ENCODE measurements at regions not wholly inside any gene's neighbourhood (a gene's known extent, or its start where the extent isn't known, plus 50 kb on each side); places are given as distances from the start of the nearest gene placed in this dataset.

DNA sequence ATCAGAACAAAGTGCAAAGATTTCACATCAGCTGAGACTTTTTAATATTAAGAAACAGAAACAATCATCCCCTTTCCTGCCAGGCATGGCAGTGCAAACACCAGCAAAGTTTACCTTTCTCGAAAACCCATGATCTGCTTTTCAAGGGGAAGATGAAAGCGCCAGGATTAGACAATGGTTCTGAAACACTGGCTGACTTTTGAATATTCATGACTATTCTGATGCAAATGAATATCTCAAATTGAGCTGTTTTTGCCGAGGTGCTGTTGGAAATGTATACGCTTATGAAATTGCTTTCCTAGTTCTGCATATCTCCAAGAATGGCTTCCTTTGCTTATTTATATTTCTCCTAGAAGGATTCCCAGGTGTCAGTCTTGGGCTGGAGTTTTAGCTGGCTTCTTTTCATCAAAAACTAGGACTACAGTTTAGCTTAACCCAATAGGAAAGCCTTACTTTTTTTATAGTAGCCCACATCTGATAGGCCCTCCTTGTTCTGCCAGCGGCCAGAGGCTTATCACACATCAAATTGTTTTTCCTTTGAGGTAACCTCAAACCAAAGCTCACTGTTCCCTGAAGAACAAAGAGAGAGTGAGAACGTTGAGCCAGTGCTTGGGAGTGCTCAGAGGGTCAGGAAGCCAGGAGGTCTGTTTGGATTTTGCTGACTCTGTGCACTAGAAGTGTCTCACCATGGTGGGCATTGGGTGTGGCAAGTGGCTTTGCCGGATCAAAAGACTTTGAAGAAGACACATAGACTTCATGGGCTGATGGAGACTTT lies 74.0 kb upstream of the PLCL2 start:
- no peak for DNase-seq

DNA sequence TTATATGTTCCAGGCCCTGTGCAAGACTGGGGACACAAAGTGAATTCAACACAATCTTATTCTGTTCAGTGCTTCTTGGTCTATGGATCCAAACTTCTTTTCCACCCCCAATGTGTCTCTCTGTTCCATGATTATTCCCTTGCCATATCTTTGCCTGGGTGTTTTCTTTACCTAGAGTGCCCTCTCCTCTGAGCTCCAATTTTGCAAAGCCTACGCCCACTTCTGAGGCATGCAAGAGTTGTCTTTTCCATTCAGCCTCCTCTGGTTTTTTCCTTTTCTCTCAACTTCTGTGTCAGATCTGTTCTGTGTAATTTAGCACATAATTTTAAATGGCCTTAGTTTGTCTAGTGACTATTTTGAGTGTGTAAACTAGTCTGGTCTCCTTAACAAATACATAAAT lies 72.8 kb upstream of the PLCL2 start:
- no peak for DNase-seq

DNA sequence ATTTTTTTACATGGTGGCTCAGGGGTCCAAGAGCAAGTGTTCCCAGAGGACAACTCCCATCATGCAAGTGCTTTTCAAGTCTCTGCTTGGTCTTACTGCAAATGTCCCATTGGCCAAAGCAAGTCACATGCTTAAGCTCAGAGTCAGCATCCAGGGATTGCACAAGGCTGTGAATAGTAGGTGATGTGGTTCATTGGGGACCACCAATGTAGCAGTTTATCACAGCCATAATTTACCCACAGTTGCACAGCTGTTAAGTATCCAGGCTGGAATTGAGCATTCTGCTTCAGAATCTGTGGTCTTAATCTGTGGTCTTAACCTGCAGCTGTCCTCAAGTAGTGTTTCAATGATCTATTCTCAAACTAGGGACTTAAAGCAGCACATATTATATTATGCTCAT lies 71.4 kb upstream of the PLCL2 start:
- DNase-seq, result no peak

DNA sequence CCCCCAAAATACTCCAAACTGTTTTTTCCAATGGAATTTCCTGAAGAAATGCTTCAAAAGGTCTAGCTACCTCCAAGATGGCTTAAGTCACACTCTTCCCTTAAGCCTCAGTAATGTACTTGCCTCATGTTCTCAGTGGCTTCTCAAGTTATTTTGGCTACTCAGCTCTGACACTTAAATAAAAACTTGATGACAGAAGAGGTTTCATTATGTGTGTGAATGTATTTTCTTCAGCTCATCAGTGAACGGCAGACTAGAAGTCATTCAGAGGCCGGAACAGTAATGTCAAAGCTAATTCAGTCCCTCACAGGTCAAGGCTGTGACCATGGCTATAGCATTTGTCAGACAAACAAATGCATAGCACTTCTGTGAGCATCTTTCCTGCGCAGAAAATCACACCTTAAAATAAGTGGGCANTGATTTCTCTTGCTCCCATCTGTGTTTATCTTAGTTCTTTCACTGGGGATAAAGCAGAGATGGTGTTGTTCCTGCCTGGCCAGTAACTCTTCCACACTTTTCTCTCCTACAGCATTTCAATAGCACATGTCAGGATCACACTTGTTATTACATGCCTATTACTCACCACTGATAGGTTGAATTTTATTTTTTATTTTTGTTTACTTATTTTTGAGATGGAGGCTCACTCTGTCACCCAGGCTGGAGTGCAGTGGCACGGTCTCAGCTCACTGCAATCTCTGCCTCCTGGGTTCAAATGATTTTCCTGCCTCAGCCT lies 68.5 kb upstream of the PLCL2 start:
- DNase-seq, result no peak

DNA sequence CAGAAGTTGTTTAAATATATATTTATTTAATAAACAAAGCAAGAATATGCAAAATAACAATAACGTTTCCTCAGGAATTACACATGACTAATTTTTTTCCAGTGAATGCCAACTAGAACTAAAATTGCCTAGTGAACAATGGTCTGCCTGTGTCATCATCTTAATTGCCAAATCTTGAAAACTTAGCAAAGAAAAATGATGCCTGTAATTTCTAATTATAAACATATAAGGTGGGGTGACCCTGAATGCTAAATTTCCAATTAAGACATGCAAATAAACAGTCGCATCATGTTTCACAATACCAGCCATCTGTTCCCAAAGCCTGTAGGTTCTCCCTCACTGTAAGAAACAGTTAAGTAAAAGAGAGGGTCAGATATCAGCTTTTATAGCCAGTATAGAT lies 67.6 kb upstream of the PLCL2 start:
- DNase-seq, result no peak

DNA sequence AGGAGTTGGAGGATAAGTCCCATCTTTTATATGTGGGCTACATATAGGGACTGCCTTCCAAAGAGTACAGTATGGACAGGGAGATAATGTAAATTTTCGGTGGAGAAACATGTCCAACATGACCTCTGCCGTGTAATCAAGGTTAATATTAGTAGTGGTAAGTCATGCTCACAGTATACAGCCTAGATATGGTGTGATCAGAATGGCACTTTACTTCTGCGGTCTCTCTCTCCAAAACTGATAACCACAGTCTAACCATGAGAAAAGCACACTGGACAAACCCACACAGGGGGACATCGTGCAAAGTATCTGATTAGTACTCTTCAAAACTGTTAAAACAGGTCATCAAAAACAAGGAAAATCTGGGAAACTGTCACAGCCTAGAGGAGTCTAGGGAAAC lies 66.6 kb upstream of the PLCL2 start:
- DNase-seq, result no peak

DNA sequence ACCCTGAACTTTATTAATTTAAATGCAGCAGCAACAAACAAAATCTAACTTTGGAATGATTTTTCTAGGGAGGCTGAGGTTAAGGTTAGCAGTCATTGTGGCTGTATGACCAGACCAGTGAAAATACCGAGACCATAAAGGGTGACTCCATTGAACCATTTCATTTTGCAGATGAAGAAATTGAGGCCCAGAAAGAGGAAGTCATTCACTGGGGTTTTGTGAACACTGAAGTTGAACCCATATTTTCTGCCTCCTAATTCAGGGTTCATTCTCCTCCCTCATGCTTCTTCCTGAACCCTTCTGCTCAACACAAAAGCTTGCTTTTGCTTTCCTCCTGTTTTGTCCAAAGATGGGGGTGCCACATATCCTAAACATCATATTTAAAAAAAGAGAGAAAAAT lies 65.8 kb upstream of the PLCL2 start:
- no peak for DNase-seq

DNA sequence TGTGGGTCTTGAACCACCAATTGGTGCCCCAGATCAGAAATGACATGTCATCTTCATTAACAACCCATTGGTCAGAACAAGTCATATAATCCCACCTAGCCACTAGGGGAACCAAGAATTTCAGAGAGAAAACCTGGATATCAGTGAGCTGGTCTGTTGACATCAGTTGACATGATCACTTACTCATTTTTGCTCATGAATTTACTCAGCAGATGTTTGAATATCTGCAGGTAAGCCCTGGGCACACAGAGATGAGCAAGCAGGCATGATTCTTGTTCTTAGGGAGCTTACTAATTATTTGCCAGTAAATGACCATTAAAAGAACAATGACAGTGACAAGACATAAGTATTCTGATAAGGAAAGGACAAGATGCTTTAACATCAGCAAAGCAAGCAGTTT lies 64.3 kb upstream of the PLCL2 start:
- DNase-seq, result no peak

DNA sequence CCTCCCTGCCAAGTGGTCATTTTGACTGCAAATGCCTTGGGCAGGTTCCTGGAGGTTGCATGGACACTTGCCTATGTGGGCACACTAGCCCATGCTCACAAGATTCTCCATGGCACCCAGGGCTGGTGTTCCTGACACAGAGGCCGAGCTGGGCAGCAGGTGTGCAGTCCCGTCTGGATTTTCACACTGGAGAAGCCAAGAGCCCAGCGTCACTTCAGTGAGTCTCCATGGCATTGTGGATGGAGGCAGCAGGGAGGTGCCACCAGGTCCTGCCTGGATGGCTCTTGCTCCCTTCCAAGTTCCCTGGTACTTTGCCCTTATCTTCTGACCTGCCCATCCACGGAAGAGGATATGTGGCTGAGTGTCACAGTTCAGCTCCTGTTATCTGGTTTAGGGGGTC lies 63.7 kb upstream of the PLCL2 start:
- DNase-seq, result no peak

DNA sequence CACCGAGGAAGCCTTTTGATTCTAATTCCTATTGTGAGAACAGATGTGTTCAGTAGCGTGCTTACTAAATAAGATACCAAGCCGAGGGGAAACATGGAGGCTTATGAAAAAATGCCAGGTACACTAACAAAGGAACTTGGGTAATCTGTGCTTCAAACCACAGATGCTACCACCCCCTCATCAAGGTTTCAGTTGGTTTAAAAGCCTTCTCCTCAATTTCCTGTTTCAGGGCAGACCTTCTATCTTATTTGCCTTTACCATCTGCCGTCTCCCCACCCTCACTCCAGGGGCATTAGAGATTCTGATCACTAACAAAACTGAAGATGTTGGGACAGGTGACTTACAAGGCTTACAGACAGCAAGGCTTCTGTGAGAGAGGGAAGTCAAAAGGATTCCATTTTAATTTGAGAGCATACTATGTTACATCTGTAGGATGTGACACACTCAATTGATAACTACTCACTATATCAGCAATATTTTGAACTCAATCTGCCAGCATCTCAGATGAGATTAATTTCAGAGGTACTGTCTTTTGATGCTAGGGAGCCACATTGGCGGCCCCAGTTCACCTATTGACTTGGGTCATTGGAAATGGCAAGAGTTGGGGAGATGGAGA lies 60.6 kb upstream of the PLCL2 start:
- DNase-seq, result no peak

DNA sequence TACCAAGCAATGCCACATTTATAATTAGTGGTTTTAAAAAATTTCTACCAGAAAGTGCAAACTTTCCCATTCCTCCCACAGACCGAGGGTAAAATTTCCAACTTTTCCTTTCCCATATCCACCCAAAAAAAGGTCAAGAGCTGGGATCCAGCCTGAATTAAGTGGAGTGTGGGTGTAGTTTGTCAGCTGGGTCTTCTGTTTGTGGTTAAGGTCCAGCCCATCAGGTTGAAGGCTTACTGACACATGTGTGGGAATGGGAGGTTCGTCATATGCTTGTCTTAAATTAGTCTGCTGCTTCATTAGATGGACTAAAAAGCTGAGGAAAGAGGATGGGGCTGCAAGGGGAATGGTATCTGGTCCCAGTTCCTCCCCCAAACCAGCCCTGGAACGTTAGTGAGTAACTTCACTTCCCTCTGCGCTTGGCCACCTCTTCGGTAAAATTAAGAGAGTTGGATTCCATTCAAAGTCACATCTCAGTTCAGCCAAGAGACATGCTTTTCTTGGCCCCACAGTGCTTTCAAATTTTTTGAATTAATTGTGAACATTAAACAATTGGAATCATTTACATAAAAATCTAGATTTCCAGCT lies 59.0 kb upstream of the PLCL2 start:
- no peak for DNase-seq

DNA sequence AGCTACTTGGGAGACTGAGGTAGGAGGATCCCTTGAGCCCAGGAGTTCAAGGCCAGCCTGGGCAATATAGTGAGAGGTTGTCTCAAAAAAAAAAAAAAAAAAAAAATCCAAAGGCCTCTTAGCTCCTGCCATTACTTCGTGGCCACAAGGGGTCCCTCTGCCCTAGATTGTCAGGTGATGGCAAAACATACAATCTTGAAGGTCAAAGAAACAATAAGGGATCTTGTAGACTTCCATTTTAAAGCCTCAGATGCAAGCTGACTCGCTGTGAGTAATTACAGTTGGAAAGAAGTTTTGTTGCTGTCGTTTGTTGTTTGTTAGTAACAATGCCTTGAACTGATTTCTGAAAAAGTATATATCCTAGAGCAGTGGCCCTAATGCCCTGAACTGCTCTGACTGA lies 55.9 kb upstream of the PLCL2 start:
- peak; percentile 44 for DNase-seq

DNA sequence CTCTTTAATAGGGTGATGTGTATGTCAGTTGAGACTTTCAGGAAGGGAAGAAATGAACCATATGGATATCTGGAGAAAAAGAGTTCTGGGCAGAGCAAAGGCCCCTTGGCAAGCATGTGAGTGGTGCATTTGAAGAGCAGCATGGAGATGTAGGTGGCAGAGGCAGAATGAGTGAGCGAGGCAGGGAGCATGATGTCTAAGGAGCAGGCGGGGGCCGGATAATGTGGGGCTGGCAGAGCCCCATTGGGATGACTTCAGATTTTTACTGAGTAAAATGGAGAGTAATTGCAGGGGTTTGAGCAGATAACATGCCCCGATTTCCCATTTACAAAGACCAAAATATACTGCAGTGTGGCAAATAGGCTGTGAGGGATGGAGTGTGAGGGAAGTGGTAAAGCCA lies 52.9 kb upstream of the PLCL2 start:
- DNase-seq, result no peak

DNA sequence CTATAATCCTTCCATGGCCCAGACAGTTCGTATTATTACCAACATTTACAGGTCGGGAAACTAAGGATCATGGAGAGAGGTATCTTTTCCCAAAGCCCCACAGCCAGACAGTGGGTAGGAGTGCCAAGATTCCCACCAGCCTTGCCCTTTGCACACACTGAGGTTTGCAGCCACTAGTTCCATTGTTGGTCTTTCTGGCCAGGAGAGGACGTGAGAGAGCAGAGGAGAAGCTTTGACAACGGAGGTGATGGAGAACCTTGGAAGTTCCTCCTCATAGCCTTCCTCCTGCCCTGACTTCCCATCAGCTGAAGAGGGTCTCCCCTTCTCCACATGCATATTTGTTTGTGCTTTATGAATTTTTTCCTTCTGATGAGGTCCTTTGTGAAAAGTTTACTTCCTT lies 50.5 kb upstream of the PLCL2 start:
- DNase-seq, result no peak

DNA sequence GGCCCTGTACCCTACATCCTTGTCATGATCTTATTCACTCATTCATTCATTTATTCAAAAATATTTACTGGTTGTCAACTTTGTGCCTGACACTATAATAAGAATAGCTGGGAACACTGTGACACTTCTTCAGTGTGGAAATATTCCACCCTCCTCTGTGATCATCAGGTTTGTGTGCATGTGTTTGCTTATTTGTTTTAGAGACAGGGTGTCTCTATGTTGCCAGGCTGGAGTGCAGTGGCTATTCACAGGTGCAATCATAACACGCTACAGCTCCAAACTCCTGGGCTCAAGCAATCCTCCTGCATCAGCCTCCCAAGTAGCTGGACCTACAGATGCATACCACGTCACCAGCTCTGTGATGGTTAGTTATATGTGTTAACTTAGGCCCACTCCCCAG lies 50.0 kb upstream of the PLCL2 start:
- DNase-seq, result no peak
